Occipital lobe (tissue), 1 donor: ENCODE measurements at regions not wholly inside any gene's neighbourhood (a gene's known extent, or its start where the extent isn't known, plus 50 kb on each side); places are given as distances from the start of the nearest gene placed in this dataset.

ENCODE experiments used
- DNase-seq: peaks from one replicate; lab custom pipeline; 2025; lab: John Stamatoyannopoulos, UW

GRCh38 chr21:16900685-16901084, 612.2 kb upstream of the CXADR start:
- DNase-seq, result no peak

DNA sequence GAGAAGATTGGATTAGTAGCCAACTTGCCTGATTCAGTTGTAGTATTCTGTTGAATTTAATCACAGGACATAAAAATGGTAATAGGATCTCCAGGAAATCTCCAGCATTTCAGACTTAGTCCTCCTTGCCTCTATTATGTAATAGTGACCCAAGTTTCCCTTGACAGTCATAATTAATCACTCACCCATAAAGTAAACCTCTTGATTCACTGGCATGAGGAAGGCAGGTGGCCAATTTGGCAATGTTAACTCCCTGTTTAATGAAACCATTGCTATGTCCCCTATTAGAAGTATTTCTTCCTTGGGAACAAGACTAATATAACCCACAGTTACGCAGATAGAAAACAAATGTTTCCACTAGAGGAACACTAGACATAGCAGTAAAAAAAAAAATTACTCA, 604.8 kb upstream of the CXADR start:
- no peak for DNase-seq

GRCh38 chr21:16910435-16911165, 602.2 kb upstream of the CXADR start:
- no peak for DNase-seq

DNA sequence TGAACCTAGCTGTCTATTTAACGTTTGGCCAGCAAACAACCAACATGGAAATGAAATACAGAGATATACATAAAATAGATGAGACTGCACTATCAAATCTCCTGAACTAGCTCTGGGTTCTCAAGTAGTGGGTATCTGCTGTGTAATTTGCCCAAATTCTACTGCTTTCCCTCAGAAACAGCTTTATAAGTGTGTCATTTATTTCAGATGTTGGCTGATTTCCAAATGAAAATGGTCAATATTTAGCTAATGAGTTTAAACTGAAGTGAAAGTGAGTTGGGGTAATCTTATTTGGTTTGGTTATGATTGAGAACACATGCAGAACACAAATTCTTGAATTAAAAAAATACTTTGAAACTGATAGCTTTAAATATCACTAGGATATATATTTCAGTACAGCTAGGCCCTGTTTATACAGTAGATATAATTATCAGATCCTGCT, 601.7 kb upstream of the CXADR start:
- no peak for DNase-seq

DNA sequence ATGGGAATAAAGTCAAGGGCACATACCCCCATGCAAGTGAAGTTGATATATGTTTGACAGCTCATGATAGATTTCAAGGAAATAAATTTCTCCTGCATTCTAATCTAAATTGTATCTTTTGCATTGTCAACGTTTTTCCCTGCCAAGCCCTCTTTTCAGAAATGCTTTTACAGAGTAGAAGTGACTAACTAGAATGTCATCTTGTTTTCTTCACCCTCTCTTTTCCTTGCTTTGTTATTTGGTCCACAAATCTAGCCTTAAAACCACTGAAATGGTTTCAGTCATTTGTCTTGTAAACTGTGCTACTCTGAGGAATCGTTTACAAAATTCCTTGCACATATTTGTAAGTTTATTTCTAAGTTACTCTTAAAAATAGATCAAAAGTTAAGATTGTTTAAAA, 600.8 kb upstream of the CXADR start:
- DNase-seq, result no peak

DNA sequence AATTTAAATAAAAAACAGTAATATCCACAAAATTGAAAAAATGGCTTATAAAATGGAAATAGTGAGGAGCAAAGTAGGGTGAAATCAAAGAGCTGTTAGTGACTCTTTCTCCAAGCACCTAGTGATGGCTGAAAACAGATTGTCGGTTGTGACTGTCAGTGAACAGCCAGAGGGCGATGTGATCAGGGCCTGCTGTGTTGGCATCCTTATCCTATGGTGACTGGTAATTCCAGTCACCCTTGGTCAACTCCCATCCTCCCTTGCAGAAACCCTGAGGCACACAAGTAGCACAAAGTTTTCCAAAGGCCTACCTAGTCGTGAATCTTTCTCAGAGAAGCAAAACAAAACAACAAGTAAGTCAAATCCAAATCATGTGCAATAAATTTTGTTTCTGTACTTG, 599.8 kb upstream of the CXADR start:
- no peak for DNase-seq

- no peak for DNase-seq
Observed at GRCh38 chr21:16928439-16928838, 584.4 kb upstream of the CXADR start.

DNA sequence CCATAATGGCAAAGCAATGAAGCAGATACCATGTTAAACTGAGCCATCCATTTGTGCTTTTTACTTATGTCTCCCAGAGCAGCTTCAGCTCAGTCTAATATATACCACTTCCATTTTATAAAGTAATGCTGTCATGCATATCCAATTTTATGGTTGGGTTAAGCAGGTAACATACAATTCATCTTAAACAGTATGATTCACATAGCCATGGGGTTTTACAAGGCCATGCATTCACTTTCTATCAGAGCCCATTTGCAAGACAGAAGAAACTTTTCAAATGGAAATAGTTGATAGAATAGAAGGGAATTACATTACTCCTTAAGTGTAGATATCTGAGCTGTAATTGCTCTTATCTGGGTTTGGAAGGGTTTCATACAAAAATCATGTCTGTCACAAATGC, 580.5 kb upstream of the CXADR start:
- DNase-seq, result no peak

DNA sequence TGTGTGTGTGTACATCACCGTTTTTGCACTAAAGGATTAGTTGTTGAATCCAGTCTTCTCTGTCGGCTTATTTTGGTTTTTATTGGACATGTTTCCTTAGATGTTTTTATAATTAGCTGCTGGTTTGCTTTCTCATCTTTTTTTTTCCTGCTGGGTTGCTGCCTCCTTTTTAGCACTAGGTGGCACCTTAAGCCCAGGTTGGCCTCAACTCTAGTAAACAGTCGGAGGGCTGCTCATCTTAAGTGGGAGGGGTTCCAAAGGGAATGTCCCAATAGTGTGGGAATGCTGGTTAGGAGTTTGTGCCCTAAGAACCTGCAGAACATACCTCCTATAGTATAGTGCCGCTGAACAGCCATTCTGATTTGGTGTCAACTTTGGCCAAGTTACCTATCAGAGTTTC, 570.1 kb upstream of the CXADR start:
- DNase-seq, result no peak

DNA sequence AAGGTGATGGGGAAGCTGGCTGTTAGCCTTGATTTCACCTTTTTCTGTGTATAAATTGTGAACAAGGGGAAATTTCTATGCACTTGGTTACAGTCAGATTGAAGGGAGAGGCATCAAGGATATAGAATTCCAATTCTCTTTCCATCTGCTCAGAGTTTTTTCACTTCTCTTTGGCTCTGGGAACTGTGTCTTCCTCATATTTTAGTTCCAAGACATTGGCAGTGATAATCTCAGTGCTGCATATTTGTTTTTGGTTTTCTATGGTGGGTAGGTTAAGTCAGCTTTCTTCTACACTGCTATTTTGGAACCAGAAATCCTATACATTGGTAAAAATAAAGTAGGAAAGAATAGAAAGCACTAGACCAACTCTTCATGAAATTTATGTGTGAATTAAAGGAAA, 569.6 kb upstream of the CXADR start:
- DNase-seq, result no peak

DNA sequence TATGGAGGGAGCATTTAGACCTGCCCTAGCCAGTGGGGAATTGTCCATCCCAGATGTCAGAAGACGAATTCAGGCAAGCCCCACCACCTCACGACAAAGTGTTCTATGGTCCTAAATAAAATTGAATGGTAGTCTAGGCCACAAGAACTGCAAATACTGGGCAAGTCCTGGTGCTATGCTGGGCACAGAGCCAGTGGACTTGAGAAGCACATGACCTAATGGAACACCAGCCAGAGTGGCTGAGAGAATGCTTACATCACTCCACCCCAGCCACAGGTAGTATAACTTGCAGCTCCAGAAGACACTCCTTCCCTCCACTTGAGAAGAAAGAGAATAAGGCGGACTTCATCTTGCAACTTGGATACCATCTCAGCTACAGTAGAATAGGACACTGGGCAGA, 567.3 kb upstream of the CXADR start:
- no peak for DNase-seq

- DNase-seq, result no peak
Observed at GRCh38 chr21:16956824-16957223, 556.0 kb upstream of the CXADR start.

DNA sequence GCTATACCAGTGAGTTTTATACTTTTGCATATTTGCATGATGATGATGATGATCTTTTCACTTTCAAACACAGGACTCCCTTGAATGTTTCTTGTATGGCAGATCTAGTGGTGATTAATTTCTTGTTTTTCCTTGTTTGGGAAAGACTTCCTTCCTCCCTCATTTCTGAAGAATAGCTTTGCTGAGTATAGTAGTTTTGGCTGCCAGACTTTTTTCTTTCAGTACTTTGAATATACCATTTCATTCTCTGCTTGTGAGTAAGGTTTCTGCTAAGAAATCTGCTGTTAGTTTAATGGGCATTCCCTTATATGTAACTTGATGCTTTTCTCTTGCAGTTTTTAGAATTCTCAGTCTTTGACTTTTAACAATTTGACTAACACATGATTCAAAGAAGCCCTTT, 547.4 kb upstream of the CXADR start:
- no peak for DNase-seq

GRCh38 chr21:16968436-16968835, 544.4 kb upstream of the CXADR start:
- DNase-seq, result no peak

DNA sequence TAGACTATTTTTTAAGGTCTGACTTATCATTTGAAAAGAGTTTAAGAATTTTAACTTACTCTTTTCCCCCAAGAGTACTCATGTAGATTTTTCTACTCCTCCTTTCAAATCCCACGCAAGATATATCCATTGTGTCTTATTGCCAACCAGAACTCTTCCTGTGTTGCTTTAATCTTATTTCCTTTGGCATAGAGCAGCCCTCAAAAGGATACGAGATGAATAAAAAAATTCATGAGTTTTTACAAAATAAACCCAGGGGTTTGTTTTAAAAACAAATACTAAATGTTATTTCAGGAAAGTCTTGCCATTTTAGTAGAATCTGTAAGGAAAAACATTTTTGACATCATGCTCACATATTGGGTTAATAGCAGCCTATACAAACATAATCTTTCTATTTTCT, 543.2 kb upstream of the CXADR start:
- DNase-seq, result no peak

GRCh38 chr21:16974060-16974459, 538.8 kb upstream of the CXADR start:
- no peak for DNase-seq

DNA sequence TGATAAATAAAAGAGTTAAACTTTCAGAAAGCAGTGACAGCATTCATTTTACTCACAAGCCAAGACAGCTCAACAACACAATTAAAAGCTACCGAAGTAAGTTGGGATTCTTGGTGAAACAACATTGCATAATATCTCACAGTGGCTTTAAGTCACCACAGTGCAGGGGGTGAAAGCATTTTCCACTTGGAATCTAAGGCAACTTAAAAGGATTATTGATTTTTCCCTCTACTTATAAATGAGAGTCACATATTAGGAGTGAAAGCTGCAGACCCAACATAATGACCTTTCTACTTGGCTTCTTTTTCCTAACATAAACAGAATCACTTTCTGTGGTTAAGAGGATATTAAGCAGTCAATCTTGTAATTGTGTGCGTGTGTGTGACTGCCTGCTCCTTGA, 536.6 kb upstream of the CXADR start:
- DNase-seq, result no peak

DNA sequence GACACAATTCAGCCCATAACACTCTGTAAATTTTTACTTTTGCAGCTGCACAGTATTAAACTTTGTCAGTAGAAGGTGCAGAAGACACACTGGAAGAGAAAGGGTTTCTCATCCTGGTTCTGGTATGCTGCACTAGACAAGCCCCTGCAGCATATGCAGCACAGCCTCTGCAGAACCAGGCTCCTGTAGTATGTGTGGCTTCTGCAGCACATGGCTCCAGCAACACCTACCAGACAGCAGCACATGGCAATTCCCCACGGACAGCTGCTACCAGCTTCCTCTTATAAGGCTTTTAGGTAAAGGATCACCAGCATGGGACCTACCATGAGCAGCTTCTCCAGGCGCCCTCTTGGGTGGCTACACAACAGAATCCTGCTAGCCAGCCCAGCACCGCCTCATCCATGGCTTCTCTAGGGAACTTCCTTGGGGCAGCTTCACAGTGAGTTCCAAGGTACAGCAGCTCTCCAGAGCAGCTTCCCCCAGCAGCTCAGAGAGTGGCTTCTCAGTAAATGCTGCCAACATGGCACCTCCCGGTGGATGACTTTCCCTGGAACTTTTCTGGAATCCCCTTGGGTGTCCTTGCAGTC, 534.4 kb upstream of the CXADR start:
- DNase-seq, result no peak

- no peak for DNase-seq
Observed at GRCh38 chr21:16979574-16979973, 533.3 kb upstream of the CXADR start.

- no peak for DNase-seq
Observed at GRCh38 chr21:16983420-16983819, 529.4 kb upstream of the CXADR start.

DNA sequence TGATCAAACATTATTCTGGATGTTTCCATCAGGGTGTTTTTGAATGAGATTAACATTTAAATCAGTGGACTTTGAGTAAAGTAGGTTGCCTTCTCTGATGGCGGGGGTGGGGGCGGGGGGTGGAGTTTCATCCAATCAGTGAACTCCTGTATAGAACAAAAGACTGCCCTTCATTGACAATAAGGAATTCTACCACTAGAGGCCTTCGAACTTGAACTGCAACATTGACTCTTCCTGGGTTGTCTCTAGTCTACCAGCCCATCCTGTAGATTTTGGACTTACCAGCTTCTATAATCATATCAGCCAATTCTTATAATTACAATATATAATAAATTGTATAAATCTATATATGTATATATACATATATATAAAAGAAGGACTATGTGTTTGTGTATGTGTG, 520.4 kb upstream of the CXADR start:
- no peak for DNase-seq

DNA sequence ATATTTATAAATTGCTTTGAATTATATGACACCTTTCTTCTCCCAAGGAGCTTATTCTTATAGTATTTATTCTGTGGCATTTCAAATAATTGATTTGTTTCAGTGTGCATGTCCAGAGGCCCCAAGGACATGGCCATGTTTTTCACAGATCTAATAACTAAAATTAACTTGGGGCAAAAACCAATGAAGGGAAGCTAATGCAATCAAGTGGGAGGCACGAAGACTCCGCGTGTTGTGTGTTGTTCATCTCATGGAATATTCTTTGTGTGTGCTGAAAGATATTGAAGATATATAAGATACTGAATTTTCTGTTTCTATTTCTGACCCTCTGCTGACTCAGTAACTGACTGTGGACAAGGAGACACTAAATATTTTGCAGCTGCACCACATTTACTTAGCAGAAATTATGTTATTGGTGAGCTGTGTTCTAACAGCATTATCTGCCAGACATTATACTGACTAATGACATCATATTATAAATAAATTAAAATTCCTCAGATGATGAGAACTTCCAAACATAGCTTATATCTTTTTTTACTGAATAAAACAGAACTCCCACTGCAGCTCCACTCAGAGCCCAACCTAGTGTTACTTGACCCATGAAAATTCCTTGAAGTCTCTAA, 519.3 kb upstream of the CXADR start:
- DNase-seq, result no peak

DNA sequence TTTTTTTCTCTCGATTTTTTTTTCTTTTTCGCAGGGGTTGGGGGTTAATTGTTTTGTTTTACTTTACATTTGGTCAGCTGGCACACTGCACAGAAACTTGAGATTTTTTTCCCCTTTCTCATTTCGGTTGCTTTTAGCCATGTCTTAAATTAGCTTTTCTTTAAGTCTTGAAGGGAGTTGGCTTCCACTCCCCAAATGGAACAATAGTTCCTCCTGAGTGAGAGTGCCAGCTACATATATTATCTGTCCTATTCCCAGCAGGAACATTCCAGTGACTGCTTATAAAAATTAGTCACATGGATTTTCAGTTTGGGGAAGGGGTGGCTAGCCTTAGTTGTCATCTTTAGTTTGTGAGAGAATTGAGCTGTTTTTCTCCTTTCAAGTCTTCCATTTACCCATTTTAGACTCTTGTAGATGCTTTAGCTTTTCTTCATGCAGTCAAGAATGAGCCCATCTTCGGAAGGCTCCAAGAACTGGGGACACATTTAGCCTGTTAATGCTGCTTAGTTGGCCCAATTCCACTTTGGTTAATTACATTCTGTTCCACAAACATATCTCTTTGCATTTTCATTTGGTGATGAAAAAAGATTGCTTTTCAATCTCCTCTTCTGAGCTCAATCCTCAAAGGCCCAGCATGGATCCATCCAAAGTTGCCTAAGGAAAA, 510.1 kb upstream of the CXADR start:
- DNase-seq, result no peak
